NCI-H446 (cell line): ENCODE measurements at regions not wholly inside any gene's neighbourhood (a gene's known extent, or its start where the extent isn't known, plus 50 kb on each side); places are given as distances from the start of the nearest gene placed in this dataset.

Source experiments
- DNase-seq, 2 experiments: peaks; one replicate each; lab custom pipeline; 2025; lab: John Stamatoyannopoulos, UW

- DNase-seq: no peak
These were observed 87.2 kb upstream of the POU3F3 start for GRCh38 chr2:104766683-104767082.

- DNase-seq: no peak
These were observed 85.2 kb upstream of the POU3F3 start for GRCh38 chr2:104768694-104769093.

- no peak for DNase-seq
These were observed 84.8 kb upstream of the POU3F3 start for GRCh38 chr2:104769096-104769495.

GRCh38 chr2:104772996-104773395 lies 80.9 kb upstream of the POU3F3 start:
- DNase-seq: no peak

- no peak for DNase-seq
These were observed 79.3 kb upstream of the POU3F3 start for GRCh38 chr2:104774631-104775030.

GRCh38 chr2:104777721-104778120 lies 76.2 kb upstream of the POU3F3 start:
- DNase-seq: no peak

GRCh38 chr2:104781151-104781550 lies 72.8 kb upstream of the POU3F3 start:
- no peak for DNase-seq

GRCh38 chr2:104784264-104784663 lies 69.7 kb upstream of the POU3F3 start:
- no peak for DNase-seq

GRCh38 chr2:104786204-104786603 lies 67.7 kb upstream of the POU3F3 start:
- DNase-seq: no peak

- no peak for DNase-seq
These were observed 67.1 kb upstream of the POU3F3 start for GRCh38 chr2:104786821-104787220.

- DNase-seq: no peak
These were observed 66.4 kb upstream of the POU3F3 start for GRCh38 chr2:104787298-104788065.

GRCh38 chr2:104788742-104789455 lies 65.0 kb upstream of the POU3F3 start:
- DNase-seq: no peak

- no peak for DNase-seq
These were observed 63.7 kb upstream of the POU3F3 start for GRCh38 chr2:104790100-104790811.

- DNase-seq: no peak
These were observed 62.9 kb upstream of the POU3F3 start for GRCh38 chr2:104790901-104791495.

- no peak for DNase-seq
These were observed 59.9 kb upstream of the POU3F3 start for GRCh38 chr2:104793966-104794365.

GRCh38 chr2:104794441-104794840 lies 59.5 kb upstream of the POU3F3 start:
- no peak for DNase-seq
